ENCODE measurements at regions not wholly inside any gene's neighbourhood (a gene's known extent, or its start where the extent isn't known, plus 50 kb on each side); places are given as distances from the start of the nearest gene placed in this dataset.

DNA sequence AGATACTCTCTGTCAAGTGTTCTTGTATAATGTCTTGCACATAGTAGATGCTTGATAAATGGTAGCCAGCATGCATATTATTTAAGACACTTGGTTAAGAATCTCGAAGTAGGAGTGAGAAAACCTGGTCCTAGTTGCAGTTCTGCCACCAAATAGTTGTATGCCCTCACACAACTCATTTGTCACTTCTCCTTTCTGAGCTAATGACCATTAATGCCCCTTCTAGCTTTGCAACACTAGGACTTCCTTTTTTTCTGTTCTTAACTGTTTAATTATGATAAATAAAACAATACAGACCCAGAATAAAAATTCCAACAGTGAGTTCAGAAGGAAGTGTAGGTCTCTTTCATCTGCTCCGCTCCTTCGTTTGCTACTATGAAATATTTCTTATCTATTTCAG is 453.6 kb downstream of the TMEM135 start:
- Mint-ChIP-seq H3K4me3 (ENCODE audit: unreplicated experiment) (no peak overlapping the region), H3K36me3 (ENCODE audit: low read depth) (no peaks in the 10 kb centered on the region), H3K9me3 (ENCODE audit: low read depth) (no peaks in the 10 kb centered on the region), H3K27me3 (ENCODE audit: low read depth) (peaks cover 46% of the 10 kb centered on the region), H3K27ac (ENCODE audit: unreplicated experiment) (no peak overlapping the region), H3K4me1 (ENCODE audit: low read depth) (no peaks in the 10 kb centered on the region)
- DNase-seq (ENCODE audit: low spot score), result no peak
- TF ChIP-seq, protein P1, sequence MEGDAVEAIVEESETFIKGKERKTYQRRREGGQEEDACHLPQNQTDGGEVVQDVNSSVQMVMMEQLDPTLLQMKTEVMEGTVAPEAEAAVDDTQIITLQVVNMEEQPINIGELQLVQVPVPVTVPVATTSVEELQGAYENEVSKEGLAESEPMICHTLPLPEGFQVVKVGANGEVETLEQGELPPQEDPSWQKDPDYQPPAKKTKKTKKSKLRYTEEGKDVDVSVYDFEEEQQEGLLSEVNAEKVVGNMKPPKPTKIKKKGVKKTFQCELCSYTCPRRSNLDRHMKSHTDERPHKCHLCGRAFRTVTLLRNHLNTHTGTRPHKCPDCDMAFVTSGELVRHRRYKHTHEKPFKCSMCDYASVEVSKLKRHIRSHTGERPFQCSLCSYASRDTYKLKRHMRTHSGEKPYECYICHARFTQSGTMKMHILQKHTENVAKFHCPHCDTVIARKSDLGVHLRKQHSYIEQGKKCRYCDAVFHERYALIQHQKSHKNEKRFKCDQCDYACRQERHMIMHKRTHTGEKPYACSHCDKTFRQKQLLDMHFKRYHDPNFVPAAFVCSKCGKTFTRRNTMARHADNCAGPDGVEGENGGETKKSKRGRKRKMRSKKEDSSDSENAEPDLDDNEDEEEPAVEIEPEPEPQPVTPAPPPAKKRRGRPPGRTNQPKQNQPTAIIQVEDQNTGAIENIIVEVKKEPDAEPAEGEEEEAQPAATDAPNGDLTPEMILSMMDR (IDR thresholded peaks at IDR 0.05), result no peak

DNA sequence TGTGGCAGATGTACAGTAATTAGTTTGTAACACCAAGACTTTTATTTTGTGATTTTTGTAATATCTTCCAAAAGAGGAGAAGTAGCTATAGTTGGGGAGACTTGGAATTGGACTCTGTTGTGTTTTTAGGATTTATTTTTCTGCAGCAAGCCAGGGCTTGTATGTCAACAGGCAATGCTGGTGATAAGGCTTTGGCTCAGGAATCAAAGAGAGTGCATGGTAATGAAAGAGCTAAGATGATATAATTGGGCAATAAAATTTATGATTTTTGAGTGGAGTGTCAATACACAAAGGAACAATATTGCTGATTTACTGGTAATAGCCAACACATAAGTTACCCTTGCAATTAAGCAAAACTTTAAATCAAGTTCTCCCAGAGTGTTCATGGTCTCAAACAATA is 452.9 kb downstream of the TMEM135 start:
- DNase-seq (ENCODE audit: low spot score), result no peak
- TF ChIP-seq, protein P1 (IDR thresholded peaks at IDR 0.05), result no peak
- H3K9me3 Mint-ChIP-seq (ENCODE audit: low read depth), result no peaks in the 10 kb centered on the region
- no peaks in the 10 kb centered on the region for H3K36me3 Mint-ChIP-seq (ENCODE audit: low read depth)
- H3K27ac Mint-ChIP-seq (ENCODE audit: unreplicated experiment), result no peak overlapping the region
- peaks cover 45% of the 10 kb centered on the region for H3K27me3 Mint-ChIP-seq (ENCODE audit: low read depth)
- H3K4me1 Mint-ChIP-seq (ENCODE audit: low read depth), result no peaks in the 10 kb centered on the region
- H3K4me3 Mint-ChIP-seq (ENCODE audit: unreplicated experiment), result no peak overlapping the region

DNA sequence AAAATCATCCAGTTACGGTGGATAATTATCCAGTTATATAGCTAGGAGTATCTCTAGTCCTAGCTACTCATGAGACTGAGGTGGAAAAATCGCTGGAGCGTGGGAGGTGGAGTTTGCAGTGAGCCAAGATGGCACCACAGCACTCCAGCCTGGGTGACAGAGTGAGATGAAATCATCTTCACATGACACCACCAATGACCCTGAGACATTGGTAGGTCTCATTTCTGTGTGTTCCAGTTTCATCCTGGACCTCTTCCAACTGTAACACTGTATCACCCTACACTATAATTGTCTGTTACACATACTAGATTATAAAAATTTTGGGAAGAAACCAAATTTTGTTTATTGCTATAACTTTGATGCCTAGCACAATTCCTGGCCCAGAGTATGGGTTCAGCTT is 446.8 kb downstream of the TMEM135 start:
- Mint-ChIP-seq H3K4me3 (ENCODE audit: unreplicated experiment) (no peak overlapping the region), H3K36me3 (ENCODE audit: low read depth) (no peaks in the 10 kb centered on the region), H3K27me3 (ENCODE audit: low read depth) (peaks cover 26% of the 10 kb centered on the region), H3K9me3 (ENCODE audit: low read depth) (no peaks in the 10 kb centered on the region), H3K4me1 (ENCODE audit: low read depth) (no peaks in the 10 kb centered on the region), H3K27ac (ENCODE audit: unreplicated experiment) (no peak overlapping the region)
- TF ChIP-seq, protein P1 (IDR thresholded peaks at IDR 0.05), result no peak
- DNase-seq (ENCODE audit: low spot score), result no peak

DNA sequence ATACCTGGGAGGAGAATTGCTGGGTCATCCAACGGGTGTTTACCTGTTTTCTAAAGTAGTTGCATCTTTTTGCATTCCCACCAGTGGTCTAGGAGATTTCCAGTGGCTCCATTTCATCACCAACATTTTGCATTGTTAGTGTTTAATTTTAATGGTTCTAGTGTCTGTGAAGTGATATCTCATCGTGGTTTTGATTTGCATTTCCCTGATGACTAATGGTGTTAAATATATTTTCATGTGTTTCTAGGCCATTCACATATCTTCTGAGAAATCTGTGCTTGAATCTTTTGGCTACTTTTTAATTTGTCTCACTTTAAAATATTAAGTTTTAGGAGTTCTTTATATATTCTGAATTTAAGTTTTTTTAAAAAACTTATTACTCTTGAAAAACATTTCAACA is 439.6 kb downstream of the TMEM135 start:
- TF ChIP-seq, protein P1 (IDR thresholded peaks at IDR 0.05), result no peak
- no peaks in the 10 kb centered on the region for H3K36me3 Mint-ChIP-seq (ENCODE audit: low read depth)
- peaks cover 5% of the 10 kb centered on the region for H3K9me3 Mint-ChIP-seq (ENCODE audit: low read depth)
- no peak for DNase-seq (ENCODE audit: low spot score)
- H3K27me3 Mint-ChIP-seq (ENCODE audit: low read depth), result peaks cover 17% of the 10 kb centered on the region
- H3K4me3 Mint-ChIP-seq (ENCODE audit: unreplicated experiment), result no peak overlapping the region
- peaks cover 6% of the 10 kb centered on the region for H3K4me1 Mint-ChIP-seq (ENCODE audit: low read depth)
- H3K27ac Mint-ChIP-seq (ENCODE audit: unreplicated experiment), result no peak overlapping the region

DNA sequence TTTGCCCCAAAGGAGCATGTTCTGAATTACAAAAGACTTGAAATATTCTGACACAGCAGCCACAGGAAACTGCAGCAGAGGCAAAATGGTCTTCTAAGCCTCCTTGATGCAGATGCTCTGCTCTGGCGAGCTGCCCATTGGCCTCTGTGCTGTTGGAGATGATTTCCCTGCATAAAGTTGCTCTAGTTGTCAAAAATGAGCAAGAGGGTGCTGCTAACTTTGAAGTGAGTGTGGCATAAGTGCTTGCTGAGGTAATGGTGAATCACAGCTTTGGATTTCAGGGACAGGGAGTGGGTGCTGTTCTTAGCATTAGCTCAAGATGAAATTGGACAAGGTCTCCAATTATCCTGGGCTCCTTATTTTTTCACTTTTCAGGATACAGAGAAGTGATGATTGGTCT is 435.4 kb downstream of the TMEM135 start:
- no peak for DNase-seq (ENCODE audit: low spot score)
- peaks cover 5% of the 10 kb centered on the region for H3K9me3 Mint-ChIP-seq (ENCODE audit: low read depth)
- no peaks in the 10 kb centered on the region for H3K36me3 Mint-ChIP-seq (ENCODE audit: low read depth)
- no peaks in the 10 kb centered on the region for H3K27me3 Mint-ChIP-seq (ENCODE audit: low read depth)
- H3K27ac Mint-ChIP-seq (ENCODE audit: unreplicated experiment), result no peak overlapping the region
- H3K4me1 Mint-ChIP-seq (ENCODE audit: low read depth), result peaks cover 6% of the 10 kb centered on the region
- H3K4me3 Mint-ChIP-seq (ENCODE audit: unreplicated experiment), result no peak overlapping the region
- TF ChIP-seq, protein P1 (IDR thresholded peaks at IDR 0.05), result no peak
